Left lung (tissue), 4 donors: ENCODE measurements at regions not wholly inside any gene's neighbourhood (a gene's known extent, or its start where the extent isn't known, plus 50 kb on each side); places are given as distances from the start of the nearest gene placed in this dataset.

ENCODE experiments used
- ATAC-seq: fragments of 200-7000 bp; cut with Tn5 transposase; one replicate; pipeline ENCODE4 v1.9.1; 2020; ENCODE audit warnings: moderate library complexity
- DNase-seq, 4 donors: peaks; one replicate each; pipeline ENCODE4 v3.0.0-alpha.2; 2013 to 2020
- H3K27ac ChIP-seq, 2 donors: fragments of 200-600 bp; sonication (generic) in 1 of 2; one replicate each; pipeline versions ENCODE4 v1.5.0 to v1.8.0; 2020 to 2021
- H3K27me3 ChIP-seq, 2 donors: fragments of 200-600 bp; sonication (generic) in 1 of 2; one replicate each; pipeline versions ENCODE4 v1.5.0 to v1.8.0; 2020 to 2021
- H3K36me3 ChIP-seq, 2 donors: fragments of 200-600 bp; sonication (generic) in 1 of 2; one replicate each; pipeline versions ENCODE4 v1.5.0 to v1.8.0; 2020 to 2021
- H3K4me1 ChIP-seq, 2 donors: fragments of 200-600 bp; one replicate each; pipeline ENCODE4 v1.8.0; 2021
- H3K4me3 ChIP-seq, 2 donors: fragments of 200-600 bp; sonication (generic) in 1 of 2; one replicate each; pipeline versions ENCODE4 v1.5.0 to v1.8.0; 2020 to 2021; ENCODE audit warnings: mild to moderate bottlenecking in 1 of 2
- H3K9me3 ChIP-seq, 2 donors: fragments of 200-600 bp; sonication (generic) in 1 of 2; one replicate each; pipeline versions ENCODE4 v1.5.0 to v1.8.0; 2020 to 2021
- CTCF ChIP-seq, 2 donors: fragments of 200-600 bp; sonication (generic) in 1 of 2; IDR thresholded peaks; one replicate each; pipeline versions ENCODE4 v1.5.0 to v1.8.0; 2021; ENCODE audit warnings: antibody characterized with exemption in 2 of 2
- intact Hi-C, 2 donors: fragments of 100-400 bp; cut with DNase I; formaldehyde crosslinking; loops; one replicate each; pipeline versions ENCODE4 v1.11.2 to v1.14.2; 2022
- donor health status: DM: no; HTN: yes; CAD: no.
- donor health status: DM: no; HTN: no; CAD: no.

- H3K36me3 ChIP-seq, result no peaks in the 10 kb centered on the region
- no peaks in the 10 kb centered on the region for H3K4me1 ChIP-seq
- TF ChIP-seq CTCF (IDR thresholded peaks at IDR 0.05), result peak; percentile 49 to 55
- H3K9me3 ChIP-seq, result no peaks in the 10 kb centered on the region
- no peaks in the 10 kb centered on the region for H3K27me3 ChIP-seq
- DNase-seq (peak in 3 of 4 donors; percentile 18 to 47 (median 23)), ATAC-seq (peak; percentile 83)
- intact Hi-C loops, result no loop called here
- H3K27ac ChIP-seq, result no peak overlapping the region
- H3K4me3 ChIP-seq, result no peak overlapping the region
Observed at GRCh38 chr14:28608851-28609828, 157.4 kb upstream of the FOXG1 start.

- H3K27ac ChIP-seq, result no peak overlapping the region
- no peaks in the 10 kb centered on the region for H3K4me1 ChIP-seq
- TF ChIP-seq CTCF (IDR thresholded peaks at IDR 0.05), result no peak
- no peaks in the 10 kb centered on the region for H3K9me3 ChIP-seq
- ATAC-seq (no peak), DNase-seq (no peak)
- H3K27me3 ChIP-seq, result no peaks in the 10 kb centered on the region
- no peaks in the 10 kb centered on the region for H3K36me3 ChIP-seq
- no peak overlapping the region for H3K4me3 ChIP-seq
- intact Hi-C loops, result no loop called here
Observed at GRCh38 chr14:28612414-28612813, 154.2 kb upstream of the FOXG1 start.

GRCh38 chr14:28613532-28613931, 153.1 kb upstream of the FOXG1 start:
- TF ChIP-seq CTCF (IDR thresholded peaks at IDR 0.05), result no peak
- Histone ChIP-seq H3K36me3 (no peaks in the 10 kb centered on the region), H3K4me1 (no peaks in the 10 kb centered on the region), H3K4me3 (no peak overlapping the region), H3K27ac (no peak overlapping the region), H3K9me3 (no peaks in the 10 kb centered on the region), H3K27me3 (no peaks in the 10 kb centered on the region)
- intact Hi-C loops, result no loop called here
- ATAC-seq, result no peak
- no peak for DNase-seq

GRCh38 chr14:28626780-28627179, 139.8 kb upstream of the FOXG1 start:
- TF ChIP-seq CTCF (IDR thresholded peaks at IDR 0.05), result no peak
- Histone ChIP-seq H3K27me3 (no peaks in the 10 kb centered on the region), H3K27ac (no peak overlapping the region), H3K4me3 (no peak overlapping the region), H3K9me3 (no peaks in the 10 kb centered on the region), H3K4me1 (no peaks in the 10 kb centered on the region), H3K36me3 (no peaks in the 10 kb centered on the region)
- ATAC-seq, result no peak
- intact Hi-C loops, result no loop called here
- DNase-seq, result no peak

- Histone ChIP-seq H3K36me3 (no peaks in the 10 kb centered on the region), H3K27ac (no peak overlapping the region), H3K4me3 (no peak overlapping the region), H3K27me3 (no peaks in the 10 kb centered on the region), H3K4me1 (no peaks in the 10 kb centered on the region), H3K9me3 (peaks cover 0 to 3% of the 10 kb centered on the region in 2 donors)
- TF ChIP-seq CTCF (IDR thresholded peaks at IDR 0.05), result no peak
- intact Hi-C loops, result no loop called here
- ATAC-seq (peak; percentile 69), DNase-seq (peak in 1 of 4 donors; percentile 11)
Observed at GRCh38 chr14:28629328-28630004, 137.1 kb upstream of the FOXG1 start.
